GM12892 (cell line): ENCODE measurements at regions not wholly inside any gene's neighbourhood (a gene's known extent, or its start where the extent isn't known, plus 50 kb on each side); places are given as distances from the start of the nearest gene placed in this dataset.

Source experiments
- POLR2A ChIP-seq: IDR thresholded peaks from 2 replicates; pipeline ENCODE4 v1.6.1; 2011; ENCODE audit warnings: low read depth, low read length, control low read depth
- POLR2AphosphoS5 ChIP-seq: IDR thresholded peaks from 2 replicates; pipeline ENCODE4 v1.6.1; 2011; ENCODE audit warnings: low read depth, low read length, control low read depth

DNA sequence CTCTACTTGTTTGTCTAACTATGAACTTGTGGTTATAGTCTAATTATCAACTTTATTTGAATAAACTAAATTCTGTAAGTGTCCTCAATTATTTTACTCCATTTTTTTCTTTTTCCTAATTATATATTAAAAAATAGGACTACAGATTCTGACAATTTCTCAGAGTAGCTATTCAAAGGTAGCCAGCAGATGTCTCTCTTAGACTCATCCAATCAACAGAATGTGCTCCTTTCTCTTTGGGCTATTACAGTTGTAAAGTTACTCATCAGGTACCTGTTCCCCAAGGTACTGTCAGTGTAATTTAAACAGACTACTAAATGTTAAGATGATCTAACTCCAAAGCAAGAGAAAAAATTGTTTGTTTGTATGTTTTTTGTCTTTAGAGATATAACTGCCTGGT is 248.6 kb downstream of the PCDH18 start:
- TF ChIP-seq POLR2A = no peak
- TF ChIP-seq POLR2AphosphoS5 = no peak
